Liver (tissue), 8 donors: ENCODE measurements at regions not wholly inside any gene's neighbourhood (a gene's known extent, or its start where the extent isn't known, plus 50 kb on each side); places are given as distances from the start of the nearest gene placed in this dataset.

Source experiments
- DNase-seq: peaks from one replicate; pipeline ENCODE4 v3.0.0-alpha.2; 2017; ENCODE audit warnings: low spot score
- H3K27ac ChIP-seq, 2 donors: one replicate each; pipeline ENCODE4 v1.7.0; 2013; ENCODE audit warnings: inconsistent platforms in 2 of 2, low read length in 2 of 2, control low read depth in 1 of 2, low read depth in 1 of 2, mild to moderate bottlenecking in 1 of 2
- H3K27me3 ChIP-seq, 4 donors: one replicate each; pipeline versions ENCODE4 v1.6.1 to v1.7.0; 2013; ENCODE audit warnings: low read length in 3 of 4, inconsistent platforms in 1 of 4, mild to moderate bottlenecking in 1 of 4, moderate library complexity in 1 of 4; ENCODE audit not compliant: control insufficient read depth in 4 of 4, insufficient read depth in 4 of 4
- H3K36me3 ChIP-seq, 4 donors: one replicate each; pipeline versions ENCODE4 v1.6.1 to v1.7.0; 2013; ENCODE audit warnings: low read length in 3 of 4, mild to moderate bottlenecking in 3 of 4, low read depth in 1 of 4, moderate library complexity in 1 of 4; ENCODE audit not compliant: control insufficient read depth in 4 of 4, insufficient read depth in 3 of 4
- H3K4me1 ChIP-seq, 4 donors: one replicate each; pipeline versions ENCODE4 v1.6.1 to v1.7.0; 2013; ENCODE audit warnings: low read length in 3 of 4, mild to moderate bottlenecking in 3 of 4, moderate library complexity in 1 of 4; ENCODE audit not compliant: control insufficient read depth in 4 of 4, insufficient read depth in 4 of 4
- H3K4me3 ChIP-seq, 3 donors: one replicate each; pipeline versions ENCODE4 v1.6.1 to v1.7.0; 2013; ENCODE audit warnings: low read length in 3 of 3, control low read depth in 1 of 3, low read depth in 1 of 3, mild to moderate bottlenecking in 1 of 3
- H3K9ac ChIP-seq, 2 donors: one replicate each; pipeline ENCODE4 v1.7.0; 2013; ENCODE audit warnings: low read length in 2 of 2, mild to moderate bottlenecking in 2 of 2, moderate library complexity in 2 of 2, control low read depth in 1 of 2, low read depth in 1 of 2
- H3K9me3 ChIP-seq, 4 donors: one replicate each; pipeline versions ENCODE4 v1.6.1 to v1.7.0; 2013; ENCODE audit warnings: low read length in 3 of 4; ENCODE audit not compliant: control insufficient read depth in 4 of 4
- ATF3 ChIP-seq: IDR thresholded peaks from 2 replicates; pipeline ENCODE4 v1.6.1; 2016; ENCODE audit warnings: antibody characterized with exemption
- EGR1 ChIP-seq, 2 donors: IDR thresholded peaks; 2 replicates each; pipeline ENCODE4 v1.6.1; 2016 to 2018; ENCODE audit warnings: antibody characterized with exemption in 2 of 2, low read depth in 2 of 2
- FOXA2 ChIP-seq: IDR thresholded peaks from 2 replicates; pipeline ENCODE4 v1.6.1; 2016; ENCODE audit warnings: antibody characterized with exemption
- GABPA ChIP-seq, 2 donors: IDR thresholded peaks in 1 of 2; conservative IDR thresholded peaks in 1 of 2; 2 replicates each; pipeline ENCODE4 v1.6.1; 2016; ENCODE audit warnings: antibody characterized with exemption in 2 of 2, mild to moderate bottlenecking in 1 of 2, moderate library complexity in 1 of 2
- RAD21 ChIP-seq, 2 donors: IDR thresholded peaks; 2 replicates each; pipeline ENCODE4 v1.6.1; 2016; ENCODE audit warnings: antibody characterized with exemption in 2 of 2, mild to moderate bottlenecking in 2 of 2
- RXRA ChIP-seq, 2 donors: IDR thresholded peaks; 2 replicates each; pipeline ENCODE4 v1.6.1; 2017 to 2018; ENCODE audit warnings: antibody characterized with exemption in 2 of 2, mild to moderate bottlenecking in 1 of 2
- SP1 ChIP-seq: IDR thresholded peaks from 2 replicates; pipeline ENCODE4 v1.6.1; 2018; ENCODE audit warnings: antibody characterized with exemption, mild to moderate bottlenecking
- TAF1 ChIP-seq: conservative IDR thresholded peaks from 2 replicates; pipeline ENCODE4 v1.6.1; 2016; ENCODE audit warnings: antibody characterized with exemption, mild to moderate bottlenecking
- ZBTB33 ChIP-seq: IDR thresholded peaks from 2 replicates; pipeline ENCODE4 v1.6.1; 2016; ENCODE audit warnings: antibody characterized with exemption
- WGBS: extraction: QIAGEN DNeasy Blood & Tissue Kit; methylation state at CpG from one replicate; pipeline ENCODE4 v1.1.7; 2013; 5-methylcytosine and 5-hydroxymethylcytosine counted together
- TF ChIP-seq, protein P1 (sequence below): fragments of 150-350 bp; IDR thresholded peaks from 2 replicates; pipeline ENCODE4 v1.5.1; 2017; ENCODE audit warnings: improper control_type of control experiment, low read depth, low read length; ENCODE audit not compliant: missing input control
- TF ChIP-seq, protein P2 (sequence below): IDR thresholded peaks from 2 replicates; pipeline ENCODE4 v1.6.1; 2016; ENCODE audit warnings: antibody characterized with exemption
- TF ChIP-seq, protein P3 (sequence below): IDR thresholded peaks from 2 replicates; pipeline ENCODE4 v1.6.1; 2016; ENCODE audit warnings: antibody characterized with exemption, mild to moderate bottlenecking
- donor health status: healthy.
- donor health status: healthy.
- donor health status: healthy.
- donor health status: healthy.
- donor health status: healthy.

- no peak overlapping the region for H3K9ac ChIP-seq
- H3K27me3 ChIP-seq: no peaks in the 10 kb centered on the region
- H3K27ac ChIP-seq: no peak overlapping the region
- DNase-seq: no peak
- WGBS: 70% methylated on average over 5 of the region's 5 CpGs
- no peaks in the 10 kb centered on the region for H3K36me3 ChIP-seq
- no peaks in the 10 kb centered on the region for H3K4me1 ChIP-seq
- H3K9me3 ChIP-seq: no peaks in the 10 kb centered on the region
- H3K4me3 ChIP-seq: no peak overlapping the region
- no peak for TF ChIP-seq TAF1
- TF ChIP-seq ATF3: no peak
- TF ChIP-seq, protein P1, sequence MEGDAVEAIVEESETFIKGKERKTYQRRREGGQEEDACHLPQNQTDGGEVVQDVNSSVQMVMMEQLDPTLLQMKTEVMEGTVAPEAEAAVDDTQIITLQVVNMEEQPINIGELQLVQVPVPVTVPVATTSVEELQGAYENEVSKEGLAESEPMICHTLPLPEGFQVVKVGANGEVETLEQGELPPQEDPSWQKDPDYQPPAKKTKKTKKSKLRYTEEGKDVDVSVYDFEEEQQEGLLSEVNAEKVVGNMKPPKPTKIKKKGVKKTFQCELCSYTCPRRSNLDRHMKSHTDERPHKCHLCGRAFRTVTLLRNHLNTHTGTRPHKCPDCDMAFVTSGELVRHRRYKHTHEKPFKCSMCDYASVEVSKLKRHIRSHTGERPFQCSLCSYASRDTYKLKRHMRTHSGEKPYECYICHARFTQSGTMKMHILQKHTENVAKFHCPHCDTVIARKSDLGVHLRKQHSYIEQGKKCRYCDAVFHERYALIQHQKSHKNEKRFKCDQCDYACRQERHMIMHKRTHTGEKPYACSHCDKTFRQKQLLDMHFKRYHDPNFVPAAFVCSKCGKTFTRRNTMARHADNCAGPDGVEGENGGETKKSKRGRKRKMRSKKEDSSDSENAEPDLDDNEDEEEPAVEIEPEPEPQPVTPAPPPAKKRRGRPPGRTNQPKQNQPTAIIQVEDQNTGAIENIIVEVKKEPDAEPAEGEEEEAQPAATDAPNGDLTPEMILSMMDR: no peak
- TF ChIP-seq EGR1 (IDR thresholded peaks at IDR 0.05; ENCODE audit: low read depth in 2 of 2): no peak
- TF ChIP-seq ZBTB33: no peak
- TF ChIP-seq, protein P2, sequence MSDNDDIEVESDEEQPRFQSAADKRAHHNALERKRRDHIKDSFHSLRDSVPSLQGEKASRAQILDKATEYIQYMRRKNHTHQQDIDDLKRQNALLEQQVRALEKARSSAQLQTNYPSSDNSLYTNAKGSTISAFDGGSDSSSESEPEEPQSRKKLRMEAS: no peak
- no peak for TF ChIP-seq GABPA (IDR thresholded peaks at IDR 0.05 in 1 of 2, conservative IDR thresholded peaks at IDR 0.05 in 1 of 2)
- no peak for TF ChIP-seq SP1
- no peak for TF ChIP-seq RXRA (IDR thresholded peaks at IDR 0.05)
- no peak for TF ChIP-seq FOXA2
Observed at GRCh38 chr9:80378669-80379293, 807.0 kb downstream of the TLE4 start.

DNA sequence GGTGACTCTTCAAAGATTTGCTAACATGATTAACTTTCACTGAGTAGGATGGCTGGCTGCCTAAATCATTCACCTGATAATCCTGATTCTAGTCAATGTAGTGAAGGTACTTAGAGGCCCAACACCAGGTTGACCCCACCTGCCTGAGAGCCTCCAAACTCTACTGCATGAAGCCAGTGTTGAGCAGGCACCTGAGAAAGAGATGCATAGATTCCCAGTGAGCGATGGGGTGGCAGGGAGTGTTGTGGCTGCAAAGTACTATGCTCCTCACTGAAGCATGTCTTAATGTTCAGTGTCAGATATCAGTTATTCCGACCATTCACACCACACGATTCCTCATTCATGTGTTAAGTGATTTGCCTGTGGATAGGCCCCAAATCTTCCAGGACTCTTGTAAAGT, 804.4 kb downstream of the TLE4 start:
- H3K27ac ChIP-seq: no peak overlapping the region
- H3K9ac ChIP-seq: no peak overlapping the region
- H3K9me3 ChIP-seq: no peaks in the 10 kb centered on the region
- H3K36me3 ChIP-seq: no peaks in the 10 kb centered on the region
- H3K4me1 ChIP-seq: no peaks in the 10 kb centered on the region
- H3K27me3 ChIP-seq: no peaks in the 10 kb centered on the region
- no peak overlapping the region for H3K4me3 ChIP-seq
- WGBS: 90% methylated on average over 3 of the region's 3 CpGs
- TF ChIP-seq, protein P3, sequence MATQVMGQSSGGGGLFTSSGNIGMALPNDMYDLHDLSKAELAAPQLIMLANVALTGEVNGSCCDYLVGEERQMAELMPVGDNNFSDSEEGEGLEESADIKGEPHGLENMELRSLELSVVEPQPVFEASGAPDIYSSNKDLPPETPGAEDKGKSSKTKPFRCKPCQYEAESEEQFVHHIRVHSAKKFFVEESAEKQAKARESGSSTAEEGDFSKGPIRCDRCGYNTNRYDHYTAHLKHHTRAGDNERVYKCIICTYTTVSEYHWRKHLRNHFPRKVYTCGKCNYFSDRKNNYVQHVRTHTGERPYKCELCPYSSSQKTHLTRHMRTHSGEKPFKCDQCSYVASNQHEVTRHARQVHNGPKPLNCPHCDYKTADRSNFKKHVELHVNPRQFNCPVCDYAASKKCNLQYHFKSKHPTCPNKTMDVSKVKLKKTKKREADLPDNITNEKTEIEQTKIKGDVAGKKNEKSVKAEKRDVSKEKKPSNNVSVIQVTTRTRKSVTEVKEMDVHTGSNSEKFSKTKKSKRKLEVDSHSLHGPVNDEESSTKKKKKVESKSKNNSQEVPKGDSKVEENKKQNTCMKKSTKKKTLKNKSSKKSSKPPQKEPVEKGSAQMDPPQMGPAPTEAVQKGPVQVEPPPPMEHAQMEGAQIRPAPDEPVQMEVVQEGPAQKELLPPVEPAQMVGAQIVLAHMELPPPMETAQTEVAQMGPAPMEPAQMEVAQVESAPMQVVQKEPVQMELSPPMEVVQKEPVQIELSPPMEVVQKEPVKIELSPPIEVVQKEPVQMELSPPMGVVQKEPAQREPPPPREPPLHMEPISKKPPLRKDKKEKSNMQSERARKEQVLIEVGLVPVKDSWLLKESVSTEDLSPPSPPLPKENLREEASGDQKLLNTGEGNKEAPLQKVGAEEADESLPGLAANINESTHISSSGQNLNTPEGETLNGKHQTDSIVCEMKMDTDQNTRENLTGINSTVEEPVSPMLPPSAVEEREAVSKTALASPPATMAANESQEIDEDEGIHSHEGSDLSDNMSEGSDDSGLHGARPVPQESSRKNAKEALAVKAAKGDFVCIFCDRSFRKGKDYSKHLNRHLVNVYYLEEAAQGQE: no peak
- TF ChIP-seq RAD21 (IDR thresholded peaks at IDR 0.05): no peak
- no peak for DNase-seq
